SU-DHL-6 (cell line): ENCODE measurements at regions not wholly inside any gene's neighbourhood (a gene's known extent, or its start where the extent isn't known, plus 50 kb on each side); places are given as distances from the start of the nearest gene placed in this dataset.

Experiments used
- H2AFZ ChIP-seq: fragments of 200-600 bp; sonication (generic); 2 replicates; pipeline ENCODE4 v1.6.1; 2014; ENCODE audit warnings: low read depth, mild to moderate bottlenecking, moderate library complexity, mixed read lengths, antibody characterized with exemption, low read length; ENCODE audit not compliant: severe bottlenecking
- H3F3A ChIP-seq: fragments of 200-600 bp; shearing (Covaris generic); 2 replicates; pipeline ENCODE4 v1.6.0; 2016; ENCODE audit warnings: antibody characterized with exemption, mild to moderate bottlenecking; ENCODE audit not compliant: insufficient read depth
- H3K27ac ChIP-seq: fragments of 200-600 bp; sonication (generic); 2 replicates; pipeline ENCODE4 v1.5.1; 2016; ENCODE audit warnings: low read depth, mild to moderate bottlenecking, low read length, moderate library complexity, mixed read lengths
- H3K27me3 ChIP-seq: fragments of 200-600 bp; sonication (generic), shearing (Covaris generic); 2 replicates; pipeline ENCODE4 v1.6.0; 2014; ENCODE audit warnings: mild to moderate bottlenecking, low read length
- H3K36me3 ChIP-seq: fragments of 200-600 bp; sonication (generic); 2 replicates; pipeline ENCODE4 v1.6.1; 2014; ENCODE audit warnings: mild to moderate bottlenecking, low read length, mixed read lengths
- H3K4me2 ChIP-seq: fragments of 300-600, 200-600 bp; shearing (Covaris generic), sonication (generic); 2 replicates; pipeline ENCODE4 v1.6.0; 2014; ENCODE audit warnings: low read length, low read depth, mild to moderate bottlenecking; ENCODE audit not compliant: poor library complexity, severe bottlenecking
- H3K4me3 ChIP-seq: fragments of 200-600 bp; sonication (generic); 2 replicates; pipeline ENCODE4 v1.5.1; 2014; ENCODE audit warnings: antibody characterized with exemption, low read length, mild to moderate bottlenecking, mixed read lengths; ENCODE audit not compliant: insufficient read depth, poor library complexity, severe bottlenecking
- H3K79me2 ChIP-seq: fragments of 200-600 bp; sonication (generic); 2 replicates; pipeline ENCODE4 v1.6.1; 2014; ENCODE audit warnings: mild to moderate bottlenecking, low read length, moderate library complexity; ENCODE audit not compliant: insufficient read depth
- H3K9ac ChIP-seq: fragments of 200-600 bp; sonication (generic); 2 replicates; pipeline ENCODE4 v1.7.0; 2014; ENCODE audit warnings: mild to moderate bottlenecking, low read length
- H3K9me2 ChIP-seq: fragments of 200-600 bp; sonication (generic); replicated peaks from 2 replicates; pipeline ENCODE4 v1.6.1; 2014; ENCODE audit warnings: low read length; ENCODE audit not compliant: insufficient read depth
- H3K9me3 ChIP-seq: fragments of 200-600 bp; sonication (generic); 2 replicates; pipeline ENCODE4 v1.6.1; 2014; ENCODE audit warnings: low read length, mixed read lengths; ENCODE audit not compliant: insufficient read depth
- H4K20me1 ChIP-seq: fragments of 200-600 bp; sonication (generic); 2 replicates; pipeline ENCODE4 v1.6.1; 2014; ENCODE audit warnings: low read depth, mild to moderate bottlenecking, antibody characterized with exemption, low read length, moderate library complexity, mixed read lengths
- EZH2phosphoT487 ChIP-seq: fragments of 200-600 bp; sonication (generic), shearing (Covaris generic); conservative IDR thresholded peaks from 2 replicates; pipeline ENCODE4 v1.6.1; 2018; ENCODE audit warnings: mild to moderate bottlenecking, antibody characterized with exemption, low read length, moderate library complexity, mixed read lengths
- TF ChIP-seq, protein P1 (sequence below): fragments of 200-600 bp; sonication (generic); IDR thresholded peaks from one replicate; pipeline ENCODE4 v1.5.1; 2017; ENCODE audit warnings: antibody characterized with exemption, mild to moderate bottlenecking, low read length, moderate library complexity; ENCODE audit not compliant: insufficient read depth, poor library complexity, severe bottlenecking

DNA sequence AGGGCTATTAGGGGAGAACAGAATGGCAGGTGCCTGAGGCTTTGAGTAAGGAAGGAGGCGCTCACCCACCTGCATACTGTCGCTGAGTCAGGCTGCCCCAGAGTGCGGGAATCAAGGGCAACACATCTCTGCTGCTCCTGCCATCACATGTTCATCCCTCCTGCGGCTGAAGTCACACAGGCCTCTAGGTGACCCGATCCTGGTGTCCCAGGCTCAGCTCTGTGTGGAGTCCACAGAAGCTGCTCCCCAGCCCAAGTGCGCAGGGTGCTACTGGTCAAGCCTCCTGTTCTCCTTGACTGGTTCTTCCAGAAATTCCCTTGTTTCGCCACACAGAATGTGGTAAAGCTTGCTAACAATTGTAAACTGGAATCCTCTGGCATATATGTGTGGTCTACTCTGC, 96.9 kb upstream of the IL6 start:
- Histone ChIP-seq H3K79me2 (no peaks in the 10 kb centered on the region), H3K36me3 (no peaks in the 10 kb centered on the region), H3K27me3 (no peaks in the 10 kb centered on the region), H3F3A (no peaks in the 10 kb centered on the region), H3K9ac (no peak overlapping the region), H3K27ac (no peak overlapping the region), H2AFZ (no peak overlapping the region), H3K4me3 (no peak overlapping the region), H3K9me3 (no peaks in the 10 kb centered on the region), H3K4me2 (no peak overlapping the region), H3K9me2 (no peaks in the 10 kb centered on the region), H4K20me1 (no peaks in the 10 kb centered on the region)
- TF ChIP-seq, protein P1, sequence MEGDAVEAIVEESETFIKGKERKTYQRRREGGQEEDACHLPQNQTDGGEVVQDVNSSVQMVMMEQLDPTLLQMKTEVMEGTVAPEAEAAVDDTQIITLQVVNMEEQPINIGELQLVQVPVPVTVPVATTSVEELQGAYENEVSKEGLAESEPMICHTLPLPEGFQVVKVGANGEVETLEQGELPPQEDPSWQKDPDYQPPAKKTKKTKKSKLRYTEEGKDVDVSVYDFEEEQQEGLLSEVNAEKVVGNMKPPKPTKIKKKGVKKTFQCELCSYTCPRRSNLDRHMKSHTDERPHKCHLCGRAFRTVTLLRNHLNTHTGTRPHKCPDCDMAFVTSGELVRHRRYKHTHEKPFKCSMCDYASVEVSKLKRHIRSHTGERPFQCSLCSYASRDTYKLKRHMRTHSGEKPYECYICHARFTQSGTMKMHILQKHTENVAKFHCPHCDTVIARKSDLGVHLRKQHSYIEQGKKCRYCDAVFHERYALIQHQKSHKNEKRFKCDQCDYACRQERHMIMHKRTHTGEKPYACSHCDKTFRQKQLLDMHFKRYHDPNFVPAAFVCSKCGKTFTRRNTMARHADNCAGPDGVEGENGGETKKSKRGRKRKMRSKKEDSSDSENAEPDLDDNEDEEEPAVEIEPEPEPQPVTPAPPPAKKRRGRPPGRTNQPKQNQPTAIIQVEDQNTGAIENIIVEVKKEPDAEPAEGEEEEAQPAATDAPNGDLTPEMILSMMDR: no peak
- TF ChIP-seq EZH2phosphoT487: no peak

DNA sequence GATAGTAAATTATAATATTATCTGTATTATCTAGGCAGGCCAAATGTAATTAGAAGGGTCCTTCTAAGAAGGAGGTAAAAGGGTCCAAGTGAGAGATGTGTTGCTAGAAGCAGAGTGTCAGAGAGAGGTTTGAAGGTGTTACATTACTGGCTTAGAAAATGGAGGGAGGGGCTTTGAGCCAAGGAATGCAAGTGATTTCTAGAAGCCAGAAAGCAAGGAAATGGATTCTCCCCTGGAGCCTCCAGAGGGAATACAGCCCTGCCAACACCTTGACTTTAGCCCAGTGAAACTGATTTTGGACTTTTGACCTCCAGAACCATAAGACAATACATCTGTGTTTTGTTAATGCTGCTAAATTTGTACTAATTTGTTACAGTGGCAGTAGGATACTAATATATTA, 97.9 kb upstream of the IL6 start:
- Histone ChIP-seq H3K9me2 (no peaks in the 10 kb centered on the region), H3K4me3 (no peak overlapping the region), H4K20me1 (no peaks in the 10 kb centered on the region), H3K79me2 (no peaks in the 10 kb centered on the region), H3K27ac (no peak overlapping the region), H3K27me3 (no peaks in the 10 kb centered on the region), H3K4me2 (no peak overlapping the region), H3K36me3 (no peaks in the 10 kb centered on the region), H2AFZ (no peak overlapping the region), H3K9me3 (no peaks in the 10 kb centered on the region), H3K9ac (no peak overlapping the region), H3F3A (no peaks in the 10 kb centered on the region)
- no peak for TF ChIP-seq EZH2phosphoT487
- TF ChIP-seq, protein P1: no peak

DNA sequence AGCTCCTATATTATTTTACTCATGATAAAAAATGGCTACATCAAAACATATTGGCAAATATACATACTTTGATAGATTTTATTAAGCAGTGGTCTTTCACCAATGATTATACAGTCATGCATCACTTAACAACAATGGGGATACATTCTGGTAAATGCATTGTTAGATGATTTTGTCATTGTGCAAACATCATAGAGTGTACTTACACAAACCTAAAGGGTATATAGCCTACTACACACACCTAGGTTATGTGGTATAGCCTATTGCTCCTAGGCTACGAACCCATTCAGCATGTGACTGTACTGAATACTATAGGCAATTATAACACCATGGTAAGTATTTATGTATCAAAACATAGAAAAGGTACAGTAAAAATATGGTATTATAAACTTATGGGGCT, 98.9 kb upstream of the IL6 start:
- Histone ChIP-seq H3K9ac (no peak overlapping the region), H3K9me2 (no peaks in the 10 kb centered on the region), H3K27me3 (no peaks in the 10 kb centered on the region), H3K27ac (no peak overlapping the region), H3K79me2 (no peaks in the 10 kb centered on the region), H3F3A (no peaks in the 10 kb centered on the region), H3K4me3 (no peak overlapping the region), H4K20me1 (no peaks in the 10 kb centered on the region), H2AFZ (no peak overlapping the region), H3K9me3 (no peaks in the 10 kb centered on the region), H3K36me3 (no peaks in the 10 kb centered on the region), H3K4me2 (no peak overlapping the region)
- TF ChIP-seq, protein P1: no peak
- no peak for TF ChIP-seq EZH2phosphoT487

DNA sequence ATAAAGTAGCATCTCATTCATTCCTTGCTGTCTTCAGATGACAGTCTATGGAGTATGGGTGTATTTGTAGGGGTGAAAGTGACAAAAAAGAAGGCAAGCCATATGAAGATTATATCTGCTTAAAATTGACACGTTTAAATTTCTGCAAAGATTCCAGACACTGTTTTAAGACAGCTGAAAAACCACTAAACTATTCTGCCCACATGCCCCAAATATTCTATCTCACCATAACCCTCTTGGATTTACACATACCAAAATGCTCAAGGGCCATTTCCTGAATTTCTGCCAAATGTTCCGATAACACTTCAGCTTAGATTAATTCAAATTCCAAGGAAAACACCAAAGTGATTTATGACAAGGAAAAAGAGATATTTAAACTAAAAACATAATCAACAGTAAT, 99.9 kb upstream of the IL6 start:
- no peaks in the 10 kb centered on the region for H3K9me3 ChIP-seq
- no peaks in the 10 kb centered on the region for H3F3A ChIP-seq
- H3K9me2 ChIP-seq: no peaks in the 10 kb centered on the region
- H3K4me3 ChIP-seq: no peak overlapping the region
- no peaks in the 10 kb centered on the region for H3K36me3 ChIP-seq
- H4K20me1 ChIP-seq: no peaks in the 10 kb centered on the region
- H3K9ac ChIP-seq: no peak overlapping the region
- H3K79me2 ChIP-seq: no peaks in the 10 kb centered on the region
- H3K4me2 ChIP-seq: no peak overlapping the region
- no peak overlapping the region for H3K27ac ChIP-seq
- TF ChIP-seq, protein P1: no peak
- TF ChIP-seq EZH2phosphoT487: no peak
- no peaks in the 10 kb centered on the region for H3K27me3 ChIP-seq
- H2AFZ ChIP-seq: no peak overlapping the region
